DMS153 (cell line): ENCODE measurements at regions not wholly inside any gene's neighbourhood (a gene's known extent, or its start where the extent isn't known, plus 50 kb on each side); places are given as distances from the start of the nearest gene placed in this dataset.
"Not testable (repeated sequence)": the region's sequence is repeated elsewhere in the genome, so short reads cannot be mapped to it uniquely, and the experiment has no call there.

Experiments used
- DNase-seq: peaks from one replicate; lab custom pipeline; 2025; lab: John Stamatoyannopoulos, UW

GRCh38 chrX:110519501-110519900 lies 160.9 kb downstream of the RTL9 start:
- DNase-seq: no peak

GRCh38 chrX:110519906-110520452 lies 161.3 kb downstream of the RTL9 start:
- no peak for DNase-seq

- DNase-seq: not testable (repeated sequence)
Observed at GRCh38 chrX:110520652-110521051, 162.0 kb downstream of the RTL9 start.

- no peak for DNase-seq
Observed at GRCh38 chrX:110531873-110532580, 173.4 kb downstream of the RTL9 start.

- DNase-seq: no peak
Observed at GRCh38 chrX:110532581-110532931, 173.9 kb downstream of the RTL9 start.

- no peak for DNase-seq
Observed at GRCh38 chrX:110536816-110537215, 178.2 kb downstream of the RTL9 start.

GRCh38 chrX:110541266-110541665 lies 182.6 kb downstream of the RTL9 start:
- no peak for DNase-seq

GRCh38 chrX:110550854-110551253 lies 192.2 kb downstream of the RTL9 start:
- not testable (repeated sequence) for DNase-seq

- no peak for DNase-seq
Observed at GRCh38 chrX:110557864-110558263, 199.2 kb downstream of the RTL9 start.

GRCh38 chrX:110558406-110558805 lies 199.8 kb downstream of the RTL9 start:
- no peak for DNase-seq

GRCh38 chrX:110561034-110561433 lies 202.4 kb downstream of the RTL9 start:
- no peak for DNase-seq

- DNase-seq: no peak
Observed at GRCh38 chrX:110563282-110563681, 204.6 kb downstream of the RTL9 start.

- DNase-seq: no peak
Observed at GRCh38 chrX:110568441-110568840, 209.8 kb downstream of the RTL9 start.

GRCh38 chrX:110569506-110569905 lies 210.9 kb downstream of the RTL9 start:
- DNase-seq: no peak

GRCh38 chrX:110578270-110578669 lies 217.3 kb downstream of the CHRDL1 start:
- DNase-seq: no peak

GRCh38 chrX:110584083-110584482 lies 211.5 kb downstream of the CHRDL1 start:
- no peak for DNase-seq

GRCh38 chrX:110588164-110588563 lies 207.5 kb downstream of the CHRDL1 start:
- DNase-seq: no peak

- DNase-seq: no peak
Observed at GRCh38 chrX:110588853-110589252, 206.8 kb downstream of the CHRDL1 start.

GRCh38 chrX:110600745-110601310 lies 194.8 kb downstream of the CHRDL1 start:
- DNase-seq: no peak

- no peak for DNase-seq
Observed at GRCh38 chrX:110614596-110614995, 181.0 kb downstream of the CHRDL1 start.
